SW 1271 (cell line): ENCODE measurements at regions not wholly inside any gene's neighbourhood (a gene's known extent, or its start where the extent isn't known, plus 50 kb on each side); places are given as distances from the start of the nearest gene placed in this dataset.

ENCODE experiments used
- DNase-seq, 2 experiments: peaks; one replicate each; lab custom pipeline; 2025; lab: John Stamatoyannopoulos, UW

DNA sequence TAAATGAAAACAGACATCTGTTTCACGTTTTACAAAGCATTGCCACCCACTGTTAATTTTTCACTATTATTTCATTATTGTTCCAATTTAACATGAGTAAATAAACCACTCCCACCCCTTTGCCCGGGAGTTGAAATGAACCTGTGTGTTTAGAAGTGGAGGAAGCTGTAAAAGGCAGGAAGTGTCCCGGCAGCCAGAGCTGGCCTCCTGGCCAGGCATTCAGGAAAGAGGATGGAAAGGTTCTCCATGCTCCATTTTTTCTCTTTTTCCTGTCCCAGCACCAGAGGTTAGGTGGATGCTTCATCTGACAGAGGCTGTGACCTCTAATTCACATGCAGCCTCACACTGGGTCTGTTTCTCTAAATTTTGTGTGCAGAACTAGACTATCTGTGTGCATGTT, 55.5 kb upstream of the LNX1 start:
- no peak for DNase-seq

DNA sequence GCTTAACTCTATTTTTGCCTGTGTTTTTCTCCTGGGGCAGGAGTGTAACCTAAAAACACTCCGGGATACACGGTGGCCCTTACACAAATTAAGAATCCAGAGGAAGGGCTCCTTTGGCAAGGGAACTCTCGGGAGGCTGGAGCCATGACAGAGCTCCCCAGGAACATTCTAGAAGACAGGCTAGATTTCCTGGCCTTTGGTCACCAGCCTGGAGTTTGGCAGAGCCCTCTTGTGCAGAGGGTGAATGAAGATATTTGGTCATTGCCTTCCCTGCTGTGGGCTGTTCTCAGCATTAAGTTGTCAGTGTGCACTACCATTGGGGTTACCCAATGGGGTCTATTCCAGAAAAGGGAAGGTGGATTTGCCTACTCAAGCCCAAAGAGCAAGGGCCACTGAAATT, 53.8 kb upstream of the LNX1 start:
- DNase-seq, result no peak

DNA sequence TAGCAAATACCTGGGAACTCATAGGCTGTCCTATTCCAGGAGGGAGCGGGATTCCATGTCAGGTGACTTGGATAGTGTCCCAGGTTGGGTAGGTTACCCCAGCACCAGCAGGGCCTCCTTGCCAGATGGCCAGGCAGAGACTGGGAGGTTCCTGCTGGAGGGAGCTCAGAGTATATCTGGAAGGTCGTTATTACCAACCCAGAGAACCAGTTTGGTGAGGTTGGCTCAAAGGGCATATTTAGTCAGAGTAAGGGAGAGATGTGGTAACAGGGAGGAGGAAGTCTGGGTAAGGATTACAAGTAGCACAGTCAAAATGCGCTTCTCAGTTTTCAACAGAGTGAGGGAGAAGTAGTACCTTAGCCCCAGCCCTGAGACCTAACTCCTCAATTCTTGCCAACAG, 53.3 kb upstream of the LNX1 start:
- DNase-seq, result no peak
